Mesothelial cell of epicardium (in vitro differentiated cells): ENCODE measurements at regions not wholly inside any gene's neighbourhood (a gene's known extent, or its start where the extent isn't known, plus 50 kb on each side); places are given as distances from the start of the nearest gene placed in this dataset.

Source experiments
- DNase-seq, 2 experiments: peaks; one replicate each; pipeline ENCODE4 v3.0.0; 2021; ENCODE audit warnings: low spot score in 2 of 2; ENCODE audit not compliant: unreplicated experiment in 2 of 2
- H3K27ac Mint-ChIP-seq: 2 replicates; pipeline ENCODE4 v1.8.0; 2021; ENCODE audit warnings: mixed read lengths
- H3K27me3 Mint-ChIP-seq: 2 replicates; pipeline ENCODE4 v1.8.0; 2021; ENCODE audit warnings: low read depth, mixed read lengths
- H3K36me3 Mint-ChIP-seq: 2 replicates; pipeline ENCODE4 v1.8.0; 2021; ENCODE audit warnings: mixed read lengths
- H3K4me1 Mint-ChIP-seq: 2 replicates; pipeline ENCODE4 v1.8.0; 2021; ENCODE audit warnings: mixed read lengths
- H3K4me3 Mint-ChIP-seq: 2 replicates; pipeline ENCODE4 v1.8.0; 2021; ENCODE audit warnings: mild to moderate bottlenecking, moderate library complexity, mixed read lengths
- H3K9me3 Mint-ChIP-seq: 2 replicates; pipeline ENCODE4 v1.8.0; 2021; ENCODE audit warnings: mixed read lengths
- CTCF ChIP-seq: fragments of 200-600 bp; sonication (generic); IDR thresholded peaks from one replicate; pipeline ENCODE4 v1.5.0; 2021; ENCODE audit warnings: antibody characterized with exemption; ENCODE audit not compliant: unreplicated experiment

GRCh38 chr11:127971448-127971847 lies 615.9 kb downstream of the ETS1 start:
- no peak overlapping the region for H3K4me3 Mint-ChIP-seq
- no peaks in the 10 kb centered on the region for H3K27me3 Mint-ChIP-seq
- H3K27ac Mint-ChIP-seq, result no peak overlapping the region
- no peaks in the 10 kb centered on the region for H3K4me1 Mint-ChIP-seq
- no peak for TF ChIP-seq CTCF
- no peaks in the 10 kb centered on the region for H3K36me3 Mint-ChIP-seq
- DNase-seq, result no peak
- peaks cover 30% of the 10 kb centered on the region for H3K9me3 Mint-ChIP-seq

- TF ChIP-seq CTCF, result no peak
- DNase-seq, result no peak
- H3K36me3 Mint-ChIP-seq, result no peaks in the 10 kb centered on the region
- H3K27me3 Mint-ChIP-seq, result peaks cover 2% of the 10 kb centered on the region
- peaks cover 12% of the 10 kb centered on the region for H3K9me3 Mint-ChIP-seq
- H3K4me3 Mint-ChIP-seq, result no peak overlapping the region
- H3K4me1 Mint-ChIP-seq, result no peaks in the 10 kb centered on the region
- H3K27ac Mint-ChIP-seq, result no peak overlapping the region
These were observed 620.5 kb downstream of the ETS1 start for GRCh38 chr11:127966821-127967220.

- no peak for DNase-seq
- peaks cover 6% of the 10 kb centered on the region for H3K4me1 Mint-ChIP-seq
- no peak overlapping the region for H3K27ac Mint-ChIP-seq
- H3K9me3 Mint-ChIP-seq, result peaks cover 5% of the 10 kb centered on the region
- peaks cover 2% of the 10 kb centered on the region for H3K27me3 Mint-ChIP-seq
- no peaks in the 10 kb centered on the region for H3K36me3 Mint-ChIP-seq
- no peak for TF ChIP-seq CTCF
- no peak overlapping the region for H3K4me3 Mint-ChIP-seq
These were observed 621.3 kb downstream of the ETS1 start for GRCh38 chr11:127965939-127966668.

- Mint-ChIP-seq H3K27me3 (peaks cover 2% of the 10 kb centered on the region), H3K27ac (no peak overlapping the region), H3K9me3 (no peaks in the 10 kb centered on the region), H3K4me1 (peaks cover 9% of the 10 kb centered on the region), H3K36me3 (no peaks in the 10 kb centered on the region), H3K4me3 (no peak overlapping the region)
- DNase-seq, result no peak
- no peak for TF ChIP-seq CTCF
These were observed 624.9 kb downstream of the ETS1 start for GRCh38 chr11:127962416-127962815.

GRCh38 chr11:127950162-127950561 lies 637.2 kb downstream of the ETS1 start:
- H3K27me3 Mint-ChIP-seq, result no peaks in the 10 kb centered on the region
- H3K4me1 Mint-ChIP-seq, result no peaks in the 10 kb centered on the region
- H3K36me3 Mint-ChIP-seq, result peaks cover 3% of the 10 kb centered on the region
- H3K9me3 Mint-ChIP-seq, result peaks cover 15% of the 10 kb centered on the region
- H3K27ac Mint-ChIP-seq, result no peak overlapping the region
- no peak overlapping the region for H3K4me3 Mint-ChIP-seq
- no peak for TF ChIP-seq CTCF
- DNase-seq, result no peak
